ENCODE measurements at regions not wholly inside any gene's neighbourhood (a gene's known extent, or its start where the extent isn't known, plus 50 kb on each side); places are given as distances from the start of the nearest gene placed in this dataset.
"Not testable (repeated sequence)": the region's sequence is repeated elsewhere in the genome, so short reads cannot be mapped to it uniquely, and the experiment has no call there.

- no peak for DNase-seq
Observed at GRCh38 chr22:49470741-49471503, 356.8 kb downstream of the BRD1 start.

- no peak for DNase-seq
Observed at GRCh38 chr22:49469896-49470740, 357.6 kb downstream of the BRD1 start.

- DNase-seq, result no peak
Observed at GRCh38 chr22:49468487-49469198, 359.0 kb downstream of the BRD1 start.

- DNase-seq, result no peak
Observed at GRCh38 chr22:49466878-49467595, 360.6 kb downstream of the BRD1 start.

- DNase-seq, result no peak
Observed at GRCh38 chr22:49464037-49464436, 363.6 kb downstream of the BRD1 start.

GRCh38 chr22:49462795-49463194 is 364.9 kb downstream of the BRD1 start:
- DNase-seq, result peak; percentile 31

GRCh38 chr22:49462291-49462690 is 365.4 kb downstream of the BRD1 start:
- no peak for DNase-seq

GRCh38 chr22:49461674-49462073 is 366.0 kb downstream of the BRD1 start:
- DNase-seq, result no peak

- no peak for DNase-seq
Observed at GRCh38 chr22:49460592-49461281, 366.9 kb downstream of the BRD1 start.

- DNase-seq, result no peak
Observed at GRCh38 chr22:49460091-49460490, 367.6 kb downstream of the BRD1 start.

GRCh38 chr22:49458708-49459099 is 369.0 kb downstream of the BRD1 start:
- DNase-seq, result no peak

- DNase-seq, result no peak
Observed at GRCh38 chr22:49457946-49458707, 369.5 kb downstream of the BRD1 start.

- DNase-seq, result no peak
Observed at GRCh38 chr22:49457146-49457545, 370.5 kb downstream of the BRD1 start.

- no peak for DNase-seq
Observed at GRCh38 chr22:49455595-49455994, 372.1 kb downstream of the BRD1 start.

GRCh38 chr22:49454726-49455125 is 372.9 kb downstream of the BRD1 start:
- no peak for DNase-seq

GRCh38 chr22:49453771-49454170 is 373.9 kb downstream of the BRD1 start:
- DNase-seq, result no peak

GRCh38 chr22:49453019-49453418 is 374.7 kb downstream of the BRD1 start:
- not testable (repeated sequence) for DNase-seq

GRCh38 chr22:49452362-49452946 is 375.2 kb downstream of the BRD1 start:
- no peak for DNase-seq

- DNase-seq, result no peak
Observed at GRCh38 chr22:49451070-49451840, 376.4 kb downstream of the BRD1 start.

GRCh38 chr22:49450498-49450897 is 377.2 kb downstream of the BRD1 start:
- no peak for DNase-seq

All from inflammatory macrophage treated with lipopolysaccharide for 4 hours (primary cell).